ENCODE measurements at regions not wholly inside any gene's neighbourhood (a gene's known extent, or its start where the extent isn't known, plus 50 kb on each side); places are given as distances from the start of the nearest gene placed in this dataset.

DNA sequence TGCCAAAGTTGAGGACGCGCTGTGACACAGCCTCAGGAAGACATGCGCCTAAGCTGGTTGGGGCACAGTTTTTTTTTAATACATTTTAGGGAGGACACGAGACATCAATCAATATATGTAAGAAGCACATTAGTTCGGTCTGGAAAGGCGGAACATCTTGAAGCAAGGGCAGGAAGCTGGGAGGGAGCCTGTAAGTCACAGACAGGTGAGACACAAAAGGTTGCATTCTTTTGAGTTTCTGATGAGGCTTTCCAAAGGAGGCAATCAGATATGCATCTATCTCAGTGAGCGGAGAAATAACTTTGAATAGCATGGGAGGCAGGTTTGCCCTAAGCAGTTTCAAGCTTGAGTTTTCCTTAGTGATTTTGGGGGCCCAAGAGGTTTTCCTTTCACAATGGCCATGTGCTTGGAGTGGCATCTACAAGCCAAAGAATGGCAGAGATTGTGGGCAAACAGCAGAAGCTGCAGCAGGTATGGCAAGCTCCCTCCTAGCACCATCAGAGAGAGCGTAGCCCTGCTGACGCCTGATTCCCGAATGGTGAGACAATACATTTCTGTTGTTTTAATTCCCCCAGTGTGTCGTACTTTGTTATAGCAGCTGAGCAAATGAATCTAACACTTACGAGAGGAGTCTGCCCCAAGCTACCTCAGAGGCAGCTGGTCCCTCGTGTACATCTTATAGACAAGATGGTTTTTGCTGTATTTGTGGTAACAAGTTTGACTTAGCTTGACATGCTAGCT lies 99.5 kb upstream of the TMTC4 start (continued):
- TF ChIP-seq, protein P1, sequence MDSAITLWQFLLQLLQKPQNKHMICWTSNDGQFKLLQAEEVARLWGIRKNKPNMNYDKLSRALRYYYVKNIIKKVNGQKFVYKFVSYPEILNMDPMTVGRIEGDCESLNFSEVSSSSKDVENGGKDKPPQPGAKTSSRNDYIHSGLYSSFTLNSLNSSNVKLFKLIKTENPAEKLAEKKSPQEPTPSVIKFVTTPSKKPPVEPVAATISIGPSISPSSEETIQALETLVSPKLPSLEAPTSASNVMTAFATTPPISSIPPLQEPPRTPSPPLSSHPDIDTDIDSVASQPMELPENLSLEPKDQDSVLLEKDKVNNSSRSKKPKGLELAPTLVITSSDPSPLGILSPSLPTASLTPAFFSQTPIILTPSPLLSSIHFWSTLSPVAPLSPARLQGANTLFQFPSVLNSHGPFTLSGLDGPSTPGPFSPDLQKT (IDR thresholded peaks at IDR 0.05; ENCODE audit: borderline replicate concordance, low read depth, low read length): no peak
- no peak for TF ChIP-seq MYNN (tag by site-specific recombination; IDR thresholded peaks at IDR 0.05; ENCODE audit: borderline replicate concordance)
- TF ChIP-seq ZNF2 (tag by site-specific recombination; IDR thresholded peaks at IDR 0.05): no peak
- no peak for TF ChIP-seq ZNF10 (tag by site-specific recombination; IDR thresholded peaks at IDR 0.05)
- TF ChIP-seq ZNF747 (tag by site-specific recombination; IDR thresholded peaks at IDR 0.05): no peak
- TF ChIP-seq, protein P2, sequence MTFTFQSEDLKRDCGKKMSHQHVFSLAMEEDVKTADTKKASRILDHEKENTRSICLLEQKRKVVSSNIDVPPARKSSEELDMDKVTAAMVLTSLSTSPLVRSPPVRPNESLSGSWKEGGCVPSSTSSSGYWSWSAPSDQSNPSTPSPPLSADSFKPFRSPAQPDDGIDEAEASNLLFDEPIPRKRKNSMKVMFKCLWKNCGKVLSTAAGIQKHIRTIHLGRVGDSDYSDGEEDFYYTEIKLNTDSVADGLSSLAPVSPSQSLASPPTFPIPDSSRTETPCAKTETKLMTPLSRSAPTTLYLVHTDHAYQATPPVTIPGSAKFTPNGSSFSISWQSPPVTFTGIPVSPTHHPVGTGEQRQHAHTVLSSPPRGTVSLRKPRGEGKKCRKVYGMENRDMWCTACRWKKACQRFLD (tag by site-specific recombination; IDR thresholded peaks at IDR 0.05): no peak

DNA sequence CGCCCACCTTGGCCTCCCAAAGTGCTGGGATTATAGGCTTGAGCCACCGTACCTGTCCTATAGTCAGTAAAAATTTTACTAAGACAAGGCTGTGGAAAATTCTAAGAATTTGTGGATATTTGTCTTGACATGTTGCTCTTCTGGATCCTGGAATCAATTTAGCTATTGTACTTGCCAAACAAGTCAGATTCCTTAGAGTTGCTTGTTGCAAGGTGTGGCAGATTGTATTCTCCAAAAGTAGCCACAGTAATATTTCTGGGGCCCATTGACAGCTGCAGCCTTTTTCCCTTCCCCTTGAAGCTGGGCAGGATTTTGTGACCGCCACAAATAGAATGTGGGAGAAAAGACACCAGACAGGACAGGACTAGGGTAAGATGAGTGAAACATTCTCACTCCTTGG lies 98.8 kb upstream of the TMTC4 start:
- TF ChIP-seq ZNF791 (tag by site-specific recombination; IDR thresholded peaks at IDR 0.05): no peak
- no peak for TF ChIP-seq SALL2 (tag by site-specific recombination; IDR thresholded peaks at IDR 0.05; ENCODE audit: borderline replicate concordance)
- TF ChIP-seq HOXA7 (CRISPR knock-in tag; IDR thresholded peaks at IDR 0.05; ENCODE audit: borderline replicate concordance): no peak
- TF ChIP-seq ZBTB20 (tag by site-specific recombination; IDR thresholded peaks at IDR 0.05): no peak
- TF ChIP-seq, protein P3, sequence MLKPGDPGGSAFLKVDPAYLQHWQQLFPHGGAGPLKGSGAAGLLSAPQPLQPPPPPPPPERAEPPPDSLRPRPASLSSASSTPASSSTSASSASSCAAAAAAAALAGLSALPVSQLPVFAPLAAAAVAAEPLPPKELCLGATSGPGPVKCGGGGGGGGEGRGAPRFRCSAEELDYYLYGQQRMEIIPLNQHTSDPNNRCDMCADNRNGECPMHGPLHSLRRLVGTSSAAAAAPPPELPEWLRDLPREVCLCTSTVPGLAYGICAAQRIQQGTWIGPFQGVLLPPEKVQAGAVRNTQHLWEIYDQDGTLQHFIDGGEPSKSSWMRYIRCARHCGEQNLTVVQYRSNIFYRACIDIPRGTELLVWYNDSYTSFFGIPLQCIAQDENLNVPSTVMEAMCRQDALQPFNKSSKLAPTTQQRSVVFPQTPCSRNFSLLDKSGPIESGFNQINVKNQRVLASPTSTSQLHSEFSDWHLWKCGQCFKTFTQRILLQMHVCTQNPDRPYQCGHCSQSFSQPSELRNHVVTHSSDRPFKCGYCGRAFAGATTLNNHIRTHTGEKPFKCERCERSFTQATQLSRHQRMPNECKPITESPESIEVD (tag by site-specific recombination; IDR thresholded peaks at IDR 0.05): no peak
- TF ChIP-seq, protein P4, sequence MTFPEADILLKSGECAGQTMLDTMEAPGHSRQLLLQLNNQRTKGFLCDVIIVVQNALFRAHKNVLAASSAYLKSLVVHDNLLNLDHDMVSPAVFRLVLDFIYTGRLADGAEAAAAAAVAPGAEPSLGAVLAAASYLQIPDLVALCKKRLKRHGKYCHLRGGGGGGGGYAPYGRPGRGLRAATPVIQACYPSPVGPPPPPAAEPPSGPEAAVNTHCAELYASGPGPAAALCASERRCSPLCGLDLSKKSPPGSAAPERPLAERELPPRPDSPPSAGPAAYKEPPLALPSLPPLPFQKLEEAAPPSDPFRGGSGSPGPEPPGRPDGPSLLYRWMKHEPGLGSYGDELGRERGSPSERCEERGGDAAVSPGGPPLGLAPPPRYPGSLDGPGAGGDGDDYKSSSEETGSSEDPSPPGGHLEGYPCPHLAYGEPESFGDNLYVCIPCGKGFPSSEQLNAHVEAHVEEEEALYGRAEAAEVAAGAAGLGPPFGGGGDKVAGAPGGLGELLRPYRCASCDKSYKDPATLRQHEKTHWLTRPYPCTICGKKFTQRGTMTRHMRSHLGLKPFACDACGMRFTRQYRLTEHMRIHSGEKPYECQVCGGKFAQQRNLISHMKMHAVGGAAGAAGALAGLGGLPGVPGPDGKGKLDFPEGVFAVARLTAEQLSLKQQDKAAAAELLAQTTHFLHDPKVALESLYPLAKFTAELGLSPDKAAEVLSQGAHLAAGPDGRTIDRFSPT (tag by site-specific recombination; IDR thresholded peaks at IDR 0.05): no peak
- no peak for TF ChIP-seq ZNF214 (tag by site-specific recombination; IDR thresholded peaks at IDR 0.05; ENCODE audit: borderline replicate concordance)
- TF ChIP-seq ZNF37A (tag by site-specific recombination; IDR thresholded peaks at IDR 0.05): no peak
- TF ChIP-seq ZNF670 (tag by site-specific recombination; IDR thresholded peaks at IDR 0.05; ENCODE audit: low read depth): no peak
- TF ChIP-seq, protein P5, sequence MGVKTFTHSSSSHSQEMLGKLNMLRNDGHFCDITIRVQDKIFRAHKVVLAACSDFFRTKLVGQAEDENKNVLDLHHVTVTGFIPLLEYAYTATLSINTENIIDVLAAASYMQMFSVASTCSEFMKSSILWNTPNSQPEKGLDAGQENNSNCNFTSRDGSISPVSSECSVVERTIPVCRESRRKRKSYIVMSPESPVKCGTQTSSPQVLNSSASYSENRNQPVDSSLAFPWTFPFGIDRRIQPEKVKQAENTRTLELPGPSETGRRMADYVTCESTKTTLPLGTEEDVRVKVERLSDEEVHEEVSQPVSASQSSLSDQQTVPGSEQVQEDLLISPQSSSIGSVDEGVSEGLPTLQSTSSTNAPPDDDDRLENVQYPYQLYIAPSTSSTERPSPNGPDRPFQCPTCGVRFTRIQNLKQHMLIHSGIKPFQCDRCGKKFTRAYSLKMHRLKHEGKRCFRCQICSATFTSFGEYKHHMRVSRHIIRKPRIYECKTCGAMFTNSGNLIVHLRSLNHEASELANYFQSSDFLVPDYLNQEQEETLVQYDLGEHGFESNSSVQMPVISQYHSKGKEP (tag by site-specific recombination; IDR thresholded peaks at IDR 0.05): no peak
- TF ChIP-seq ZNF626 (tag by site-specific recombination; IDR thresholded peaks at IDR 0.05): no peak
- TF ChIP-seq ZNF629 (tag by site-specific recombination; IDR thresholded peaks at IDR 0.05): no peak
- no peak for TF ChIP-seq SP3 (tag by site-specific recombination; IDR thresholded peaks at IDR 0.05)
- TF ChIP-seq, protein P6, sequence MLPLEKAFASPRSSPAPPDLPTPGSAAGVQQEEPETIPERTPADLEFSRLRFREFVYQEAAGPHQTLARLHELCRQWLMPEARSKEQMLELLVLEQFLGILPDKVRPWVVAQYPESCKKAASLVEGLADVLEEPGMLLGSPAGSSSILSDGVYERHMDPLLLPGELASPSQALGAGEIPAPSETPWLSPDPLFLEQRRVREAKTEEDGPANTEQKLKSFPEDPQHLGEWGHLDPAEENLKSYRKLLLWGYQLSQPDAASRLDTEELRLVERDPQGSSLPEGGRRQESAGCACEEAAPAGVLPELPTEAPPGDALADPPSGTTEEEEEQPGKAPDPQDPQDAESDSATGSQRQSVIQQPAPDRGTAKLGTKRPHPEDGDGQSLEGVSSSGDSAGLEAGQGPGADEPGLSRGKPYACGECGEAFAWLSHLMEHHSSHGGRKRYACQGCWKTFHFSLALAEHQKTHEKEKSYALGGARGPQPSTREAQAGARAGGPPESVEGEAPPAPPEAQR (tag by site-specific recombination; IDR thresholded peaks at IDR 0.05): no peak
- no peak for TF ChIP-seq ZNF132 (tag by site-specific recombination; IDR thresholded peaks at IDR 0.05; ENCODE audit: borderline replicate concordance)
- Histone ChIP-seq H3K36me3 (ENCODE audit: control insufficient read depth in 2 of 2, insufficient read depth in 1 of 2, low read length in 2 of 2) (no peaks in the 10 kb centered on the region), H3K4me3 (ENCODE audit: low read depth, low read length) (no peak overlapping the region), H3K4me1 (ENCODE audit: control insufficient read depth, insufficient read depth, low read length) (no peaks in the 10 kb centered on the region), H3K9me3 (ENCODE audit: control insufficient read depth, insufficient read depth, low read depth, low read length) (no peaks in the 10 kb centered on the region), H3K27ac (ENCODE audit: extremely low read depth, low read depth, low read length) (no peak overlapping the region)
- CTCF ChIA-PET: interaction anchor here (0.8 to 1.0 kb wide), 2 partner anchors 11 to 51 kb away, joined by 3 read pairs; no protein-coding TSS in a partner anchor
- POLR2A ChIA-PET: no interaction called here
